ENCODE measurements at regions not wholly inside any gene's neighbourhood (a gene's known extent, or its start where the extent isn't known, plus 50 kb on each side); places are given as distances from the start of the nearest gene placed in this dataset.

DNA sequence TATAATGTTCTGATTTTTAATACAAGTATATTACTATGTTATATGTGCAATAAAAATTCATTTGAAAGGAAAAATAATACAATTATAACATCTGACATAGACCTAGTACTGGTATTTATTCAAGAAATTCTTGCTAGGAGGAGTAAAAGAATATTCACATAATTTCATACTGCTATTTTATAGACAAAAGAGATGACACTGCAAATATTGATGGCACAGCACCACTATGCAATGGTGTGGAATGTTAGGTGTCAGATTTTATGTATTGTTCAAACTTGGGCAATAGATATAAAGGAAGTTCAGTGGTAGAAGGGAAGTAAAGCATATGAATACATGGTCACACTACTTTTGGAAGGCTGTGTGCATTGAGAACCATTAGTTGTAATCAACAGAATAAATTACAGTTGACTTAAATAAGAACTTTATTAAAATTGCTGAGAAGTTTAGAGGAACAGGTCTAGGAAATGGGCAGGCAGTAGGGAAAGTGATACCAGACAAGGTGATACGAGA, 143.9 kb downstream of the OR2K2 start:
- no peaks in the 10 kb centered on the region for H3K36me3 ChIP-seq (ENCODE audit: control insufficient read depth, insufficient read depth, low read length)
- H3K9me3 ChIP-seq = no peaks in the 10 kb centered on the region
- no peak for DNase-seq
- H3K4me3 Mint-ChIP-seq (ENCODE audit: unreplicated experiment) = no peak overlapping the region
- H3K27me3 Mint-ChIP-seq (ENCODE audit: insufficient read depth, unreplicated experiment) = peaks cover 8% of the 10 kb centered on the region
- ChIA-PET CTCF (no interaction called here), POLR2A (no interaction called here)
- H3K4me1 ChIP-seq = no peaks in the 10 kb centered on the region
- BruUV-seq (replicated peaks) = no TSS peak
- no peaks in the 10 kb centered on the region for H3K36me3 Mint-ChIP-seq (ENCODE audit: insufficient read depth, unreplicated experiment)
- H3K4me1 Mint-ChIP-seq (ENCODE audit: low read depth, unreplicated experiment) = no peaks in the 10 kb centered on the region
- H3K4me3 ChIP-seq (ENCODE audit: low read depth, low read length) = no peak overlapping the region
- H3K27me3 ChIP-seq (replicated peaks; ENCODE audit: control insufficient read depth, insufficient read depth, low read length) = 0 out of 2 replicates have a peak, but pooled peaks cover 2% of the 10 kb centered on the region
- intact Hi-C loops (cut with micrococcal nuclease; ENCODE audit: unreplicated experiment) = no loop called here
- TF ChIP-seq, protein P1, sequence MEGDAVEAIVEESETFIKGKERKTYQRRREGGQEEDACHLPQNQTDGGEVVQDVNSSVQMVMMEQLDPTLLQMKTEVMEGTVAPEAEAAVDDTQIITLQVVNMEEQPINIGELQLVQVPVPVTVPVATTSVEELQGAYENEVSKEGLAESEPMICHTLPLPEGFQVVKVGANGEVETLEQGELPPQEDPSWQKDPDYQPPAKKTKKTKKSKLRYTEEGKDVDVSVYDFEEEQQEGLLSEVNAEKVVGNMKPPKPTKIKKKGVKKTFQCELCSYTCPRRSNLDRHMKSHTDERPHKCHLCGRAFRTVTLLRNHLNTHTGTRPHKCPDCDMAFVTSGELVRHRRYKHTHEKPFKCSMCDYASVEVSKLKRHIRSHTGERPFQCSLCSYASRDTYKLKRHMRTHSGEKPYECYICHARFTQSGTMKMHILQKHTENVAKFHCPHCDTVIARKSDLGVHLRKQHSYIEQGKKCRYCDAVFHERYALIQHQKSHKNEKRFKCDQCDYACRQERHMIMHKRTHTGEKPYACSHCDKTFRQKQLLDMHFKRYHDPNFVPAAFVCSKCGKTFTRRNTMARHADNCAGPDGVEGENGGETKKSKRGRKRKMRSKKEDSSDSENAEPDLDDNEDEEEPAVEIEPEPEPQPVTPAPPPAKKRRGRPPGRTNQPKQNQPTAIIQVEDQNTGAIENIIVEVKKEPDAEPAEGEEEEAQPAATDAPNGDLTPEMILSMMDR (IDR thresholded peaks at IDR 0.05; ENCODE audit: insufficient read depth in 1 of 2, low read depth in 1 of 2, low read length in 1 of 2, severe bottlenecking in 1 of 2, unreplicated experiment in 1 of 2) = no peak
- no peak overlapping the region for H3K27ac Mint-ChIP-seq (ENCODE audit: unreplicated experiment)
- H3K9me3 Mint-ChIP-seq (ENCODE audit: unreplicated experiment) = no peaks in the 10 kb centered on the region

DNA sequence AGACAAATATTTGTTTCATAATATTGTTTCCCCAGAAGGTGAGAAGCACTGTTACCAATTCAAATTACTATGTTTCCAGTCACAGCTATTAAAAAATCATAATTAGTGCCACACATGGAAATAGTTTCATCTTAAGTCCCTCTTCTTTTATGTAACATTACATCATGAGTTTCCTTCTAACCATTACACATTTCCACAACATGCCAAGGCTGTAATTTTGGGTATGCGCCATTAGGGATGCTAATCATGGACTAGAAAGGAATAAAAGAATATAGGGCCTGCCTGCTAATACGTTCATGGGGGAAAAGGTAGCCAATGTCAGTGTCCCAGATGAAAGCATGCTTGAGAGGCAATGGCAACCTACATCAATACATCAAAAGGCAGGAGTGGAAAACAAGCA, 142.5 kb upstream of the LPAR1 start:
- Mint-ChIP-seq H3K27me3 (ENCODE audit: insufficient read depth, unreplicated experiment) (peaks cover 12% of the 10 kb centered on the region), H3K36me3 (ENCODE audit: insufficient read depth, unreplicated experiment) (no peaks in the 10 kb centered on the region), H3K27ac (ENCODE audit: unreplicated experiment) (no peak overlapping the region), H3K4me1 (ENCODE audit: low read depth, unreplicated experiment) (no peaks in the 10 kb centered on the region), H3K9me3 (ENCODE audit: unreplicated experiment) (no peaks in the 10 kb centered on the region), H3K4me3 (ENCODE audit: unreplicated experiment) (no peak overlapping the region)
- H3K27me3 ChIP-seq (replicated peaks; ENCODE audit: control insufficient read depth, insufficient read depth, low read length) = 0 out of 2 replicates have a peak, but pooled peaks cover 2% of the 10 kb centered on the region
- TF ChIP-seq, protein P1 (IDR thresholded peaks at IDR 0.05; ENCODE audit: insufficient read depth in 1 of 2, low read depth in 1 of 2, low read length in 1 of 2, severe bottlenecking in 1 of 2, unreplicated experiment in 1 of 2) = no peak
- no peaks in the 10 kb centered on the region for H3K36me3 ChIP-seq (ENCODE audit: control insufficient read depth, insufficient read depth, low read length)
- no peak for DNase-seq
- no TSS peak for BruUV-seq (replicated peaks)
- CTCF ChIA-PET = no interaction called here
- POLR2A ChIA-PET = no interaction called here
- no peak overlapping the region for H3K4me3 ChIP-seq (ENCODE audit: low read depth, low read length)
- intact Hi-C loops (cut with micrococcal nuclease; ENCODE audit: unreplicated experiment) = no loop called here
- H3K9me3 ChIP-seq = no peaks in the 10 kb centered on the region
- H3K4me1 ChIP-seq = no peaks in the 10 kb centered on the region

- ChIA-PET POLR2A (no interaction called here), CTCF (no interaction called here)
- intact Hi-C loops (cut with micrococcal nuclease; ENCODE audit: unreplicated experiment) = no loop called here
- no peaks in the 10 kb centered on the region for H3K36me3 Mint-ChIP-seq (ENCODE audit: insufficient read depth, unreplicated experiment)
- Histone ChIP-seq H3K9me3 (no peaks in the 10 kb centered on the region), H3K36me3 (ENCODE audit: control insufficient read depth, insufficient read depth, low read length) (no peaks in the 10 kb centered on the region), H3K27me3 (replicated peaks; ENCODE audit: control insufficient read depth, insufficient read depth, low read length) (0 out of 2 replicates have a peak, but pooled peaks cover 2% of the 10 kb centered on the region), H3K4me3 (ENCODE audit: low read depth, low read length) (no peak overlapping the region), H3K4me1 (no peaks in the 10 kb centered on the region)
- H3K9me3 Mint-ChIP-seq (ENCODE audit: unreplicated experiment) = no peaks in the 10 kb centered on the region
- DNase-seq = no peak
- H3K4me3 Mint-ChIP-seq (ENCODE audit: unreplicated experiment) = no peak overlapping the region
- peaks cover 13% of the 10 kb centered on the region for H3K27me3 Mint-ChIP-seq (ENCODE audit: insufficient read depth, unreplicated experiment)
- BruUV-seq (replicated peaks) = no TSS peak
- TF ChIP-seq, protein P1 (IDR thresholded peaks at IDR 0.05; ENCODE audit: insufficient read depth in 1 of 2, low read depth in 1 of 2, low read length in 1 of 2, severe bottlenecking in 1 of 2, unreplicated experiment in 1 of 2) = no peak
- no peak overlapping the region for H3K27ac Mint-ChIP-seq (ENCODE audit: unreplicated experiment)
- H3K4me1 Mint-ChIP-seq (ENCODE audit: low read depth, unreplicated experiment) = no peaks in the 10 kb centered on the region
These were observed 141.3 kb upstream of the LPAR1 start for GRCh38 chr9:111179577-111179976.

Measured in Caco-2 (cell line).